Osteocyte (in vitro differentiated cells): ENCODE measurements at regions not wholly inside any gene's neighbourhood (a gene's known extent, or its start where the extent isn't known, plus 50 kb on each side); places are given as distances from the start of the nearest gene placed in this dataset.
A peak's percentile ranks its signal among the peaks of the same experiment; 100 is the strongest.

Experiments used
- DNase-seq: peaks from one replicate; pipeline ENCODE4 v3.0.0; 2021; ENCODE audit warnings: mixed read lengths; ENCODE audit not compliant: unreplicated experiment; ENCODE audit errors: extremely low spot score
- H3K27ac Mint-ChIP-seq: one replicate; pipeline ENCODE4 v1.8.0; 2021; ENCODE audit warnings: mild to moderate bottlenecking, mixed read lengths; ENCODE audit not compliant: unreplicated experiment
- H3K27me3 Mint-ChIP-seq: one replicate; pipeline ENCODE4 v1.8.0; 2021; ENCODE audit warnings: mixed read lengths; ENCODE audit not compliant: unreplicated experiment
- H3K36me3 Mint-ChIP-seq: one replicate; pipeline ENCODE4 v1.8.0; 2021; ENCODE audit warnings: mixed read lengths; ENCODE audit not compliant: unreplicated experiment
- H3K4me1 Mint-ChIP-seq: one replicate; pipeline ENCODE4 v1.8.0; 2021; ENCODE audit warnings: mixed read lengths; ENCODE audit not compliant: unreplicated experiment
- H3K4me3 Mint-ChIP-seq: one replicate; pipeline ENCODE4 v1.8.0; 2021; ENCODE audit warnings: mild to moderate bottlenecking, moderate library complexity, mixed read lengths; ENCODE audit not compliant: unreplicated experiment
- H3K9me3 Mint-ChIP-seq: one replicate; pipeline ENCODE4 v1.8.0; 2021; ENCODE audit warnings: mixed read lengths; ENCODE audit not compliant: unreplicated experiment
- TF ChIP-seq, protein P1 (sequence below): fragments of 200-600 bp; sonication (generic); IDR thresholded peaks from 2 replicates; pipeline ENCODE4 v1.5.0; 2021; ENCODE audit warnings: antibody characterized with exemption, mild to moderate bottlenecking, moderate library complexity

DNA sequence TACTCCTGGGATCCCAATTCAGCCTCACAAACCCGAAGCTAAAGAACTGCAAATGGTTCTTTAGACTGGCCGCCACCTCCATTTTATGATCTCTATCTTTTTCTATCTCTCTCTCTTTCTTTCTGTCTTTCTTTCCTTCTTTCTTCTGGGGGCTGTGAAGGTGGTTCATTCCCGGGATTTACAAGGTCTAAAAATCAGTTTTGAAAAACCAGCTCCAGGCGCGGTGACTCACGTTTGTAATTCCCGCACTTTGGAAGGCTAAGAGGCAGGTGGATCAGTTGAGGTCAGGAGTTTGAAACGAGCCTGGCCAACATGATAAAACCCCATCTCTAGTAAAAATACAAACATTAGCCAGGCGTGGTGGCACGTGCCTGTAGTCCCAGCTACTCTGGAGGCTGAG lies 67.2 kb upstream of the VASH1 start:
- TF ChIP-seq, protein P1, sequence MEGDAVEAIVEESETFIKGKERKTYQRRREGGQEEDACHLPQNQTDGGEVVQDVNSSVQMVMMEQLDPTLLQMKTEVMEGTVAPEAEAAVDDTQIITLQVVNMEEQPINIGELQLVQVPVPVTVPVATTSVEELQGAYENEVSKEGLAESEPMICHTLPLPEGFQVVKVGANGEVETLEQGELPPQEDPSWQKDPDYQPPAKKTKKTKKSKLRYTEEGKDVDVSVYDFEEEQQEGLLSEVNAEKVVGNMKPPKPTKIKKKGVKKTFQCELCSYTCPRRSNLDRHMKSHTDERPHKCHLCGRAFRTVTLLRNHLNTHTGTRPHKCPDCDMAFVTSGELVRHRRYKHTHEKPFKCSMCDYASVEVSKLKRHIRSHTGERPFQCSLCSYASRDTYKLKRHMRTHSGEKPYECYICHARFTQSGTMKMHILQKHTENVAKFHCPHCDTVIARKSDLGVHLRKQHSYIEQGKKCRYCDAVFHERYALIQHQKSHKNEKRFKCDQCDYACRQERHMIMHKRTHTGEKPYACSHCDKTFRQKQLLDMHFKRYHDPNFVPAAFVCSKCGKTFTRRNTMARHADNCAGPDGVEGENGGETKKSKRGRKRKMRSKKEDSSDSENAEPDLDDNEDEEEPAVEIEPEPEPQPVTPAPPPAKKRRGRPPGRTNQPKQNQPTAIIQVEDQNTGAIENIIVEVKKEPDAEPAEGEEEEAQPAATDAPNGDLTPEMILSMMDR, result no peak
- Mint-ChIP-seq H3K4me1 (no peaks in the 10 kb centered on the region), H3K4me3 (no peak overlapping the region), H3K36me3 (no peaks in the 10 kb centered on the region), H3K9me3 (no peaks in the 10 kb centered on the region), H3K27ac (no peak overlapping the region), H3K27me3 (peaks cover 9% of the 10 kb centered on the region)
- DNase-seq, result peak; percentile 54

DNA sequence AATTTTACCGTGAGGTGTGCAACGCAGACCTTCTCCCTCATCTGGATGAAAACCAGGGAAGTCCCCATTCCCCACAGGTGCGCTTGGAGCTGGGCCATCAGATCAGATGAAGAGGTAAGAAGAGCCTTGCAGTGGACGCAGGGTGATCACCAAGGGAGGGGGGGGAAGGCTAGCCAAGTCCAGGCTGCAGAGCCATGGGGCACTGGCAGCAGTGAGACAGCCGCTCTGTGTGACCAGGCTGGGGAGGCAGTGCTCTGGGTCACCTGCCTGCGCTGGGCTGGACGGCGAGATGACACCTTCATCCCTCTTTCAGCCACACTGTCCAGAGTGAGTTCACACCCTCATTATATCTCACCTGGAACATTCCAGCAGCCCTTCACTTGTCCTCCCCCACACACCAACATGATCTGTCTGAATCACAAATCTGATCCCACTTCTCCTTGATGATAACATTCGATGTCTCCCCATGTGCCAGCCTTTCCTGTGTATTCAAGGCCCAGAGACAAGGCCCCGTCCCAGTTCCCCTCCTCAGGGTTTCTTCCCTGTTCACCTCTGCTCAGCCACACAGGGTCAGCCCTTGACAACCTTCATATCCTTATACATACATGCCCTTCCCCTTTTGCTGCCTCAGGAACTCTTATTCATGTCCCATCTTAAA lies 65.9 kb upstream of the VASH1 start:
- Mint-ChIP-seq H3K36me3 (no peaks in the 10 kb centered on the region), H3K27ac (no peak overlapping the region), H3K4me3 (no peak overlapping the region), H3K4me1 (no peaks in the 10 kb centered on the region), H3K27me3 (peaks cover 9% of the 10 kb centered on the region), H3K9me3 (no peaks in the 10 kb centered on the region)
- TF ChIP-seq, protein P1, result no peak
- DNase-seq, result peak; percentile 75

DNA sequence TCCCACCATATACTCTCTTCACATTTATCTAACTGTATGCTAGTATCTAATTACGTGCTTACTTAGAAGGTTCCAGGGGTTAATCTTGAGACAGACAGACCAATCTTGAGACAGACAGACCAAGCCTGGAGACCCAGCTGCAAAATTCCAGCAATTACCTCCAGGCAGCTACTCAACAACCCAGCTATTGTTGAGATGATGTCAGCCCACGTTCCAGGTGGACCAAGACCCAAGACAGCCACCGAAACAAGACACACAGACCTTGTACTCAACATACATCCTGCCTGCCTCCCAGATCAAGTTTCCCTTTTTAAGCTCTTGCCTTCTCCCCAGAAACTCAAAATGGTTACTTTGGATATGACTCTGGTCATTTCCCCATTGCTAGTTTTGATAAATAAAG lies 64.9 kb upstream of the VASH1 start:
- H3K4me1 Mint-ChIP-seq, result no peaks in the 10 kb centered on the region
- no peak overlapping the region for H3K4me3 Mint-ChIP-seq
- no peaks in the 10 kb centered on the region for H3K36me3 Mint-ChIP-seq
- no peak overlapping the region for H3K27ac Mint-ChIP-seq
- DNase-seq, result peak; percentile 13
- peaks cover 9% of the 10 kb centered on the region for H3K27me3 Mint-ChIP-seq
- H3K9me3 Mint-ChIP-seq, result no peaks in the 10 kb centered on the region
- TF ChIP-seq, protein P1, result no peak

DNA sequence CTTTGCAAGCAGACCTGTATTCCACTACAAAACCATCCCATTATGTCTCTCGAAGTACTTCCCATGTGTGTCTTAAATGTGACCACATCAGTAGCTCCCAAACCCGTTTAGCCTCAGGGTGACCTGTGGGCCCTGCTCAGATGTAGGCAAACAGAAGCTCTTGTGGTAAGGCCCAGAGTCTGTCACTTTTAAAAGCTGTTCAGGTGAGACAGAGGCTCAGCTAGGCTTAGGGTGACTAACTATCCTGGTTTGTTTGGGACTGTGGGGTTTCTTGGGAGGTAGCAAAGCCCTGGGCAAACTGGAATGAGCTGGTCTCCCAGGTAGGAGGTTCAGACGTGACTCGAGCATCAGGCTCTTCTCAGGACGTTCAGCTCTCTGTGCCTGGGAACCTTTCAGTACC lies 64.5 kb upstream of the VASH1 start:
- TF ChIP-seq, protein P1, result no peak
- Mint-ChIP-seq H3K27me3 (peaks cover 9% of the 10 kb centered on the region), H3K9me3 (no peaks in the 10 kb centered on the region), H3K4me3 (no peak overlapping the region), H3K27ac (no peak overlapping the region), H3K4me1 (no peaks in the 10 kb centered on the region), H3K36me3 (no peaks in the 10 kb centered on the region)
- peak; percentile 36 for DNase-seq

DNA sequence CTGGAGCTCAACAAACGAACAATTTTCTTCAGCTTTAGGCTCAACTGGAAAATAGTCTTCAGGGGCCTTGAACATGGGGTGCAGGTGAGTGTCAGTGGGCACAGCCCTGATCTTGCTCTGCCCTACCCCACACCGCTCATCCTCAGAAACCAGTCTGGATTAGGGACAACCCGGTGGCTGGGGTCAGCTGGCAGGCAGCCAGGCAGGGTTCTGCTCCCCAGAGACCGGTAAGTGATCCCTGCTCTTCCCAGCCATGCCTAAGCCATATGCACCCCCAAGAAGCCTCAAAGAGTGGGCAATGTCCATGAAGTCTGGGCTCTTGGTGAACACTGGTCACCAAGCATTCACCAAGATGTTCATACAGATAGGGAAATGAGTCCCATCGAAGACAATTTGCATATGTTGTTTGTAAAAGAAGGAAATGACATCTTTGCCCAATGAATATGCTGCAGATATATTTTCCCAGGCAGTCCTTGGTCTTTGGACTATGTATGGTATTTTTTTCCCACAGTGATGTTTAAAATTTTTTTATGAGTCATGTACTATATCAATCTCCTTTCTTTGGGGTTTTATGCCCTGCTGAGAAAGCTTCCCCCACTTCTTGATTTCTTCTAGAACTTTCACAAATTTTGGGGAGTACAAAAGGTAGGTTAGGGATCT lies 63.9 kb upstream of the VASH1 start:
- peaks cover 9% of the 10 kb centered on the region for H3K27me3 Mint-ChIP-seq
- no peak overlapping the region for H3K27ac Mint-ChIP-seq
- H3K36me3 Mint-ChIP-seq, result no peaks in the 10 kb centered on the region
- H3K4me3 Mint-ChIP-seq, result no peak overlapping the region
- H3K4me1 Mint-ChIP-seq, result no peaks in the 10 kb centered on the region
- H3K9me3 Mint-ChIP-seq, result no peaks in the 10 kb centered on the region
- TF ChIP-seq, protein P1, result no peak
- peak; percentile 76 for DNase-seq
